GM18520 (cell line): ENCODE measurements at regions not wholly inside any gene's neighbourhood (a gene's known extent, or its start where the extent isn't known, plus 50 kb on each side); places are given as distances from the start of the nearest gene placed in this dataset.
"Not testable (repeated sequence)": the region's sequence is repeated elsewhere in the genome, so short reads cannot be mapped to it uniquely, and the experiment has no call there.

ENCODE experiments used
- ATAC-seq: cut with Tn5 transposase; IDR thresholded peaks from one replicate; pipeline ENCODE4 v1.9.1; 2021; ENCODE audit not compliant: unreplicated experiment

DNA sequence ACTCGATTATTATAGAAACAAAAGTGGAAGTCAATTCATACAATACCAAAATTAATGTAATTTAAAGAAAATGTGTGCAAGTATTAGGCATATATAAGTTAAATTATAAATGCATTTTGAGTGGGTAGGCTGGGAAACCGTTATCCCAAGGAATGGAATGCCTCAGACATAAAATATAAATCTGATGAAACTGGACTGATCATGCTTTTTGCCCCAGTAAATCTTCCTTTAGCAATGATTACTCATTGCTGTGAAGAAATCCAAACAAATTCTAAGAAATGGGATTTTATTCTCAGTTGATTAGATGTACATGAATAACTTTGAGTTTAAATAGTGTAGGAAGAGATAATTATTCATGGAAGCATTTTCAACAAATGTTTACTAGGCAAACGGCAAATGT, 185.5 kb upstream of the KCNMB2 start:
- no peak for ATAC-seq

DNA sequence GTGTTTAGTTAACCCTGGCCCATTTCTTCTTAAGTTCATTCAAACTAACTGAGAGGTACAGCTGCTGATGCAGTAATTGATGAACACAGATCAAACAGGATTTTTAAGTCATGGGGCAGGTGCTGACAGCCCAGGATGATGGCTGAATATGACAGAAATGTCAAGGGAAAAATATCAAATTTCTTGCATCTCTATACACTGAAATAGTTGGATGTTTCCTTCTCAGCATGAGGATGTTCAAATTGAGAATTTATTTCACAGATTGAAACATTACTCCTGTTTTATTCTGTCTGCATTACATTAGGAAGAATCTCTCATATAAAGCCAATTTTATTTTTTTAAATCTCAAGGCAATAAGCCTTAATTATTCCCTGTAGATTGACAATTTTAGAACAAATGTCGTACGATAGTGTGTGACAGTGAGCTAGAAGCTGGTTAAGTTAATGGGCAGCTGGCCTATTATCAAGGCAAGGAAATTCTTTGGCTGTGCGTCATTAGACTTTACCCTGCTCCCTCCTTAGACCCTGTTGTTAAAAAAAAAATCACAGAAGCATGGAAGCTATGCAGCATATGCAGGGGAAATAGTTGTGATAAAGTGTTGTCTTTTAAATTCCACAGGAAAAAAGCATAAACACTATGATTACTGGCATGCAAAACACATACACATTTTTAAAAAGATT, 183.8 kb upstream of the KCNMB2 start:
- no peak for ATAC-seq

- ATAC-seq: no peak
Measured at GRCh38 chr3:178353006-178353694, 183.1 kb upstream of the KCNMB2 start.

DNA sequence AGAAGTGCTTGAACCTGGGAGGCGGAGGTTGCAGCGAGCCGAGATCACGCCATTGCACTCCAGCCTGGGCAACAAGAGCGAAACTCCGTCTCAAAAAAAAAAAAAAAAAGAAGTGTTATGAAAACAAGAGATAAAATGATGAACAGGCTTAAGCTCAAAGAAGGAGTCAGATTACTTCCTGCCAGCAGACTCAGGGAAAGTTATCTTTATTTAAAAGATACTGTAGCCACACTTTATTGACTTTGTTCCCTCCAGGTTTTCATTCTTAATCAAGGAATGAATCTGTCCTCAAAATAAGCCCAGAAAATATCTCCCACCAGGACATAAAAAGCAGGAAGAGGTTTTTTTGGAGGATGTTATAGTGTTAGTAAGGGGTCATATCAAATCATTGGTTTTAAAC, 176.5 kb upstream of the KCNMB2 start:
- no peak for ATAC-seq

DNA sequence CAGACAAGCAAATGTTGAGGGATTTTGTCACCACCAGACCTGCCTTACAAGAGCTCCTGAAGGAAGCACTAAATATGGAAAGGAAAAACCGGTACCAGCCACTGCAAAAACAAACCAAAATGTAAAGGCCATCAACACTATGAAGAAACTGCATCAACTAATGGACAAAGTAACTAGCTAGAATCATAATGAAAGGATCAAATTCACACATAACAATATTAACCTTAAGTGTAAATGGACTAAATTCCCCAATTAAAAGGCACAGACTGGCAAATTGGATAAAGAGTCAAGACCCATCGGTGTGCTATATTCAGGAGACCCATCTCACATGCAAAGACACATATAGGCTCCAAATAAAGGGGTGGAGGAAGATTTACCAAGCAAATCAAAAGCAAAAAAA, 173.2 kb upstream of the KCNMB2 start:
- not testable (repeated sequence) for ATAC-seq

DNA sequence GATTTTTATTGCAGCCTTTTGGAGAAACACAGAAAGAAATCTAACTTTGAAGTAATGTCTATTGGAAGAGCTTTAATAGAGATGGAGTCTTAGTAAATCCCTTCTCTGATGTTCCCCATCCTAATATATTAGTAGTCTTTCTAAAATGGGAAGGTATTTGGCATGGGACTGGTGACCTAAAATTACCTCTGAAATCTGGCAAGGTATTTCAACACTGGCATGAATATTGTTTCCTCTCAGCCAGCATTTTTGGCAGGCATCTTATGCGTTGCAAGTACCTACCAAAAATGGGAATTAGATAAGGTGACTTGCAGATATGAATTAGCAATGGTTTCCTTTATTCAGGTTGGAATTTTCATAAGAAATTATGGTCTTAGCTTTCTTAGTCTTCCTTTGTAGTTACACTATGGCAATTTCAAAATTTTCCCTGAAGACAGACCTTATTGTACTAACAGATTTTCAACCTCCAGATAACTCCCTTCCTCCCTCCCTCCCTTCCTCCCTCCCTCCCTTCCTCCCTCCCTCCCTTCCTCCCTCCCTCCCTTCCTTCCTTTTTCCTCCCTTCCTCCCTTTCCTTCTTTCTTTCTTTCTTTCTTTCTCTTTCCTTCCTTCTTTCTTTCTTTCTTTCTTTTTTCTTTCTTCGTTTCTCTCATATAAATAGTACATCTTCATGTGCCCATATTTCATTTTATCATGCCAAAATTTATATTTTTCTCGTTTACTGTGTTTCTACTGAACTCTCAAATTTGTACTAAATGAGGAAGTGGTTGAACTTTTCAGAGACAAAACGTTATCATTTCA, 168.2 kb upstream of the KCNMB2 start:
- no peak for ATAC-seq

DNA sequence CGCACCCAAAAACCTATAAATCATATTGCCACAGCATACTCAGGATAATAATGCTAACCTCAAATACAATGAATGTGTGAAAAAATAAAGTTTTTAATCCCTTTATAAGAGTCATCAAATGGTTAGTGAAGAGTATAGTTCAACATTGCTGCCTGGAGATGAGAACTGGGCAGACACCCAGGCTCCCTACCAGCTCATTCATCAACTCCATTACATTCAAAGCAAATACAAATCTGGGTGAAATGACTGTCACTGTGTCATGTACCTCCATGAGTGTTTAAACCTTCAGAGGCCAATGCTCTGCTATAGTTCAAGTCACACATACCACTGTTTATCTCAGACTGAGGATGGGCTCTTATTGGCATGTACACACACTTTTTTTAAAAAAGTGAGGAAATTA, 167.2 kb upstream of the KCNMB2 start:
- no peak for ATAC-seq

DNA sequence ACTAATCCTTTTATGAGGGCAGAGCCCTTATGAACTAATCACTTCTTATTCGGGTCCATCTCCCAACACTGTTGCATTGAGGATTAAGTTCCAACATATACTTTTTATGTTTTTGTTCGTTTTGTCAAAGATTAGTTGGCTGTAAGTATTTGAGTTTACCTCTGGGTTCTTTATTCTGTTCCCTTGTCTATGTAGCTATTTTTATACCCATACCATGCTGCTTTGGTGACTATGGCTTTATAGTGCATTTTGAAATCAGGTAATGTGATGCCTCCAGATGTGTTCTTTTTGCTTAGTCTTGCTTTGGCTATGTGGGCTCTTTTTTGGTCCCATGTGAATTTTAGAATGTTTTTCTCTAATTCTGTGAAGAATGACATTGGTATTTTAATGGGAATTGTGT, 166.4 kb upstream of the KCNMB2 start:
- ATAC-seq: no peak

- ATAC-seq: no peak
Measured at GRCh38 chr3:178370387-178370786, 165.8 kb upstream of the KCNMB2 start.

GRCh38 chr3:178381555-178381954, 154.7 kb upstream of the KCNMB2 start:
- ATAC-seq: no peak

- no peak for ATAC-seq
Measured at GRCh38 chr3:178381971-178382448, 154.2 kb upstream of the KCNMB2 start.

DNA sequence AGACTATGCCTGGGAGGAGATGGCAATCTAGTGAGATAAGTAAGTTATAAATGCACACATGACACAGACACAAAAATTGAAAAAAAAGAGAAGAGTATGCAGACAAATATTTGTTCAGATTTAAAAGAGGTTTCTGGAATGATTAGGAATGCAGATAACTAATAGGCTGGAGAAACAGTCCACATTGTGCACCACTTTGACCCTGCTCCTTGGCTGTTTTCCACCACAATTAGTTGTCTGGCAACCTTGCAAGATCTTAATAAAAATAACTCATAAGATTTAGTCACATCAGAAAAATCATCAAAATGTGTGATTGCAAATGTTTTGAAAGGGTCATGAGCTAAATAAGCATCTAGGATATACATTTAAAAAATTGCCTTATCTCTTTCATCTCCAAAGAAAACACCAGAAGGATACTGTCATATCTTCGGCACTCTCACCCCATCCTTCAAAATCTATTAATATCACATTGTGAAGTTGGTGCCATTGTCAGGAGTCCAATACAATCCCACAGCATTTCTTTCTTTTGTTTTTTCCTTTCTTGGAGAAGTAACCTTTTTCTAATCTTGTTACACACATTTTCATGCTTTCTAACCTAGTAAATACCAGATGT, 153.7 kb upstream of the KCNMB2 start:
- ATAC-seq: no peak

GRCh38 chr3:178384321-178385230, 151.7 kb upstream of the KCNMB2 start:
- no peak for ATAC-seq

GRCh38 chr3:178385280-178385952, 150.8 kb upstream of the KCNMB2 start:
- ATAC-seq: peak; percentile 35

- ATAC-seq: no peak
Measured at GRCh38 chr3:178386401-178386800, 149.8 kb upstream of the KCNMB2 start.

DNA sequence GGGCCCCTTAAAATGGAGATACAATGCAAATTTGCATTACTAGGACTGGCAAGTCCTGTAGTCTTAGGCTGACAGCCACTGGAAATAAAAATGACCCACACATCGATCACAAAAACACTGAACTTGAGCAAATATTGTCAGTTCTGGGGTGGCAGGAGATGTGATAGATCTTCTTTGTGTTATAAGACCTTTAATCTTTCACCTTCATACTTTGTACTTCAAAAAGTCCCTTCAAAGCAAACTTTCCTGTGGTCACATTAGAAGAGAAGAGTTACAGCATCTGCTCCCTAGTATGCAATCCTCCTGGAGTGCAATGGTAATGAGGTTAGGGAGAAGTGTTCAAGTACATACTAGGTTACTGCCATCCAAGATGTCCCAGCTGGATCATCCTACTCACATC, 149.4 kb upstream of the KCNMB2 start:
- no peak for ATAC-seq

- no peak for ATAC-seq
Measured at GRCh38 chr3:178388473-178388872, 147.8 kb upstream of the KCNMB2 start.

GRCh38 chr3:178389258-178389657, 147.0 kb upstream of the KCNMB2 start:
- no peak for ATAC-seq

GRCh38 chr3:178392511-178392926, 143.7 kb upstream of the KCNMB2 start:
- no peak for ATAC-seq

- no peak for ATAC-seq
Measured at GRCh38 chr3:178393146-178393545, 143.1 kb upstream of the KCNMB2 start.
